Right cardiac atrium (tissue), 5 donors: ENCODE measurements at regions not wholly inside any gene's neighbourhood (a gene's known extent, or its start where the extent isn't known, plus 50 kb on each side); places are given as distances from the start of the nearest gene placed in this dataset.
"Not testable (repeated sequence)": the region's sequence is repeated elsewhere in the genome, so short reads cannot be mapped to it uniquely, and the experiment has no call there.

Experiments used
- ATAC-seq, 2 donors: fragments of 200-7000 bp; cut with Tn5 transposase; one replicate each; pipeline versions ENCODE4 v1.8.0 to v1.9.1; 2020; ENCODE audit warnings: moderate library complexity in 2 of 2, mild to moderate bottlenecking in 1 of 2
- DNase-seq, 3 donors: peaks; one replicate each; pipeline ENCODE4 v3.0.0-alpha.2; 2020
- H3K27ac ChIP-seq: one replicate; pipeline ENCODE4 v1.5.1; 2013; ENCODE audit warnings: mild to moderate bottlenecking, low read length, control low read depth, moderate library complexity
- H3K27me3 ChIP-seq: one replicate; pipeline ENCODE4 v1.6.1; 2013; ENCODE audit not compliant: control insufficient read depth, insufficient read depth
- H3K4me1 ChIP-seq: one replicate; pipeline ENCODE4 v1.6.1; 2013; ENCODE audit warnings: low read length; ENCODE audit not compliant: control insufficient read depth, insufficient read depth
- H3K4me3 ChIP-seq: one replicate; pipeline ENCODE4 v1.5.1; 2013; ENCODE audit warnings: low read length, control low read depth
- H3K9me3 ChIP-seq: one replicate; pipeline ENCODE4 v1.6.1; 2013; ENCODE audit warnings: low read length; ENCODE audit not compliant: control insufficient read depth
- WGBS: extraction: QIAGEN DNeasy Blood & Tissue Kit; methylation state at CpG from one replicate; pipeline ENCODE4 v1.1.7; 2013; 5-methylcytosine and 5-hydroxymethylcytosine counted together
- intact Hi-C, 4 donors: fragments of 100-400 bp; cut with DNase I; formaldehyde crosslinking; loops; one replicate each; pipeline versions ENCODE4 v1.11.0 to v1.14.0; 2022 to 2023
- donor health status: healthy with polysubstance abuse.
- donor health status: DM: no; HTN: yes; CAD: no.
- donor health status: DM: no; HTN: no; CAD: no.
- donor health status: DM: no; HTN: yes; CAD: no; lungs with severe emphysema.
- donor health status: DM: yes; HTN: yes; CAD: no.

DNA sequence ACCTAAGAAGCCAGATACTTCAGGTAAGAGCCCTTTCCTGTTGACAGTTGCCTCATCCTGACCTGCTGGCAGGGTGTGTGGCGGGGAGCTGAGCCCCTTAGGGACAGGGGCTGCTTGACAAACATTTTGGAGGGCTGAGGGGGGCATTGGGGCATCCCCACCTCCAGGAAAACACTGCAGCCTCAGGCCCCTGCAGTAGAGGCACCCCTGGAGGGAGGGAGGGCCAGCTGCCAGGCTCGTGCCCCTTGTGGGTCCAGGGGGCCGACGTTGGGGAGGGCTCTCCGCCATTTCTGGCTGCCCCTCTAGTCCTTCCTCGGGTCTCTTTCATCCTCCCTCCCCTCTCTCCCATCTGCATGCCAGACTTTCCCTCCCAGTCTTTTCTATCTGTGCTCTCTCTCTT lies 177.3 kb downstream of the RPS24 start:
- no peaks in the 10 kb centered on the region for H3K27me3 ChIP-seq
- 92% methylated on average over 6 of the region's 6 CpGs for WGBS
- no peak overlapping the region for H3K27ac ChIP-seq
- no peak for DNase-seq
- no peak overlapping the region for H3K4me3 ChIP-seq
- no peaks in the 10 kb centered on the region for H3K9me3 ChIP-seq
- intact Hi-C loops = loop anchor here in 2 of 4 donors (10.0 kb wide), 2 partner anchors 94 to 984 kb away; no protein-coding TSS in a partner anchor
- no peak for ATAC-seq
- peaks cover 11% of the 10 kb centered on the region for H3K4me1 ChIP-seq

DNA sequence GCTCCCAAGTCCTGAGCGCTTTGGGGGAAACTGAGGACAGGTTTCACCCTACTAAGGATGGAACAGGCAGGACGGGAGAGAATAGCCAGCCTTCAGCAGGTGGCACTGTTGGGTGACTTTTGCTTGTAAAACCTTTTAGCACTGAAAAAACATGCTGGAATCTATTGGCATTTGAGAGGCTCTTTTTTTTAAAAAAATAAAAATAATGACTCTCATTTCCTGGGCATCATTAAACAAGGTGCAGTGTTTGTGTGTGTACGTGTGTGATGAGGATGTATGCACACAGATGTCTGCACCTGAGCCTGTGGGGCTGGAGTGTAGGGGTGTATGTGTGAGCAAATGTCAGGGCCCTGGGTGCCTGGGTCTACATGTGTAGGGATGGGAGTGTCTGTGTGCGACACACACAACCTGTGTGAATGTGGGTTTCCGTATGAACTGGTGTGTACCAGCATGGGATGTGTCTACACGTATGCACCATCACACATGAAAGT lies 177.9 kb downstream of the RPS24 start:
- no peaks in the 10 kb centered on the region for H3K27me3 ChIP-seq
- 59% methylated on average over 6 of the region's 6 CpGs for WGBS
- intact Hi-C loops = loop anchor here in 2 of 4 donors (10.0 kb wide), 2 partner anchors 93 to 983 kb away; no protein-coding TSS in a partner anchor
- H3K9me3 ChIP-seq = no peaks in the 10 kb centered on the region
- DNase-seq = peak in 2 of 3 donors; percentile 34 to 71
- peaks cover 12% of the 10 kb centered on the region for H3K4me1 ChIP-seq
- peak overlapping the region; percentile 31 for H3K27ac ChIP-seq
- no peak overlapping the region for H3K4me3 ChIP-seq
- no peak for ATAC-seq

DNA sequence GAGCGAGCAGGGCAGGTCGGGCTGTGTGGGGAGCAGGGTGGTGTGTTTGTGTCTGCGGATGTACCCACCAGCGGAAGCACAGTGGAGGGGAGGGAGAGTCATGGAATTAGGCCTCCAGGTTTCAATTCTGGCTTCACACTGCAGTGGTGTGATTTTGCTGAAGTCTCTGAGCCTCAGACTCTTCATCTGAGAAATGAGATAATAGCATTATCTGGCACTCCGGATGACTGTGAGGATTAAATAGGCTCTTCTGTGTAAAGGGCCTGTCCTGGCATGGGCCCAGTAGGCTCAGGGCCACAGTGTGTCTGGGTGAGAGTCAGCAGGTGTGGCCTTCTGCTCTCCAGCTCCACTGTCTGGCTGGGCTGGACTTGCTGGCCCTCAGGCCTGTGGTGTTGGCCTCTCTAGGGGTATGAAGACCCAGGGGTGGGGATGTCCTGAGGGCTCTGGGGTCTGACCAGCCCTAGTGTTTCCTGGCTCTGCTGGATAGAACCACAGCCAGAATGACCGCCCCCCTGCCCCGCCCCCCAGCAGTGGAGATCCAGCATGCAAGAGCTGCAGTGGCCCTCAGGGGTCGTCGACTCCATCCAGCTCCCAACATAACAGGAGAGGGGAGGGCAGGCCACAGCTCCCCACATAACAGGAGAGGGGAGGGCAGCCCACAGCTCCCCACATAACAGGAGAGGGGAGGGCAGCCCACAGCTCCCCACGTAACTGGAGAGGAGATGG lies 178.6 kb downstream of the RPS24 start:
- Histone ChIP-seq H3K27me3 (no peaks in the 10 kb centered on the region), H3K4me3 (no peak overlapping the region), H3K4me1 (peaks cover 12% of the 10 kb centered on the region), H3K27ac (peak overlapping the region; percentile 31), H3K9me3 (no peaks in the 10 kb centered on the region)
- DNase-seq (peak; percentile 46 to 80 (median 78)), ATAC-seq (peak; percentile 56 to 64)
- WGBS = 64% methylated on average over 10 of the region's 10 CpGs
- intact Hi-C loops = loop anchor here in 2 of 4 donors (10.0 kb wide), 2 partner anchors 93 to 983 kb away; no protein-coding TSS in a partner anchor

DNA sequence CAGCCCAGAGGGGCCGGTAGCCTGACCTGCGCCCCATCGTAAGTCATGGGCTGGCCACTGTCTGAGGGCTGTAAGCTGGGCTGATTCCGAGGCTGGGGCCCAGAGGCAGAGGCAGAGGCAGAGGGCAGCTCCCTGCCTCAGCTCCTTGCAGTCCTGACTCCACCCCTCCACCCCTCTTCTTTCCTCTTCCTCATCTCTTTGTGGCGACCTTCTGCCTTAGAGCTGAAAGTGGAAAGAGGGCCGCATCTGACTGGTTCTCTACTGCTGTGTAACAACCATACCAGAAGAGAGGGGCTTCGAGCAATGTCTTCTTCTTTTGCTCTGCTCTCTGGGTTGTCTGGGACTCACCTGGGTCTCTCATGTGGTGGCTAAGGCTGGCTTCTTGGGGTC lies 179.1 kb downstream of the RPS24 start:
- Histone ChIP-seq H3K9me3 (no peaks in the 10 kb centered on the region), H3K4me3 (no peak overlapping the region), H3K4me1 (peaks cover 12% of the 10 kb centered on the region), H3K27me3 (no peaks in the 10 kb centered on the region), H3K27ac (no peak overlapping the region)
- ATAC-seq (no peak), DNase-seq (no peak)
- 86% methylated on average over 7 of the region's 7 CpGs for WGBS
- intact Hi-C loops = loop anchor here in 2 of 4 donors (10.0 kb wide), 2 partner anchors 92 to 982 kb away; no protein-coding TSS in a partner anchor

DNA sequence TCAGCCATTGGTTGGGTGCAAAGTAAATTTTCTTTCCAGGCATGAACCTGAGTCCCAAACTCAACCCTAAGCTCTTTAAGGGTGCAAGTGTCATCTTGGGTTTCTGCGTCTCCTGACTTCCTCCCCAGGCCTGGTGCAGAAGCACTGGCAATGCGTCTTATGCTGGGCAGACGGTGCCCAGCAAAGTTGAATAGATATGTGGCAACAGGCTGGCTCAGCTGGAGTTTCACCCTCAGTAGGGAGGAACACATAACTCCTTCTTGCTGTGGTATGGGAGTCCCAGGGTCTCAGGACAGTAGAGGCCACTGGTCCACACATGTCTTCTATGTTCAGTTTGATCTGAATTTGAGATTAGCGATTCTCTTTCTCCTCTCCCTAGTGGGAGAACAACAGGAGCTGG lies 181.3 kb downstream of the RPS24 start:
- peaks cover 12% of the 10 kb centered on the region for H3K4me1 ChIP-seq
- no peaks in the 10 kb centered on the region for H3K27me3 ChIP-seq
- 63% methylated on average over 4 of the region's 4 CpGs for WGBS
- ATAC-seq (no peak), DNase-seq (no peak)
- peak overlapping the region; percentile 11 for H3K27ac ChIP-seq
- H3K4me3 ChIP-seq = no peak overlapping the region
- no peaks in the 10 kb centered on the region for H3K9me3 ChIP-seq
- intact Hi-C loops = loop anchor here in 2 of 4 donors (10.0 kb wide), 2 partner anchors 90 to 980 kb away; no protein-coding TSS in a partner anchor

DNA sequence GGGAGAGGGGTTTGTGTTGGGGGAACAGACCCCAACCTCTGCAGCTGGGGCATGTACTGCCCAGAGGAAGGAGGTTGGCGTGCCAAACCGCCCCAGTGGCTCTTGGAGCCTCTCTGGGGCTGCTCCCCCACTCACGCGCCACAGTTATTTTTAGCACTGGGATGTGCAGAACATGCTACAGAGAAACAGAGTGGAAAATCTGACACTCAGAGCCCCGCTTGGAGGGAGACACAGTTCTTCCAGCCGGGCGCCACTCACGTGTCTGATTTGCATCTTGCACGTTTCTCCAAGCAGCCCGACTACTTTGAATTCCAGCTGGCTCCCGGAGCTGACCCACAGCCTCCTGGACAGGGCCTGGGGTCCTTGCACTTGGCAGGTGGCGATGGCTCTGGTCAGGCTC lies 182.0 kb downstream of the RPS24 start:
- WGBS = 5% methylated on average over 12 of the region's 12 CpGs
- Histone ChIP-seq H3K27me3 (no peaks in the 10 kb centered on the region), H3K4me1 (peaks cover 12% of the 10 kb centered on the region), H3K4me3 (no peak overlapping the region), H3K9me3 (no peaks in the 10 kb centered on the region), H3K27ac (peak overlapping the region; percentile 62)
- intact Hi-C loops = loop anchor here in 2 of 4 donors (10.0 kb wide), 2 partner anchors 89 to 979 kb away; no protein-coding TSS in a partner anchor
- DNase-seq (peak; percentile 81 to 91 (median 89)), ATAC-seq (peak; percentile 83 to 84)

DNA sequence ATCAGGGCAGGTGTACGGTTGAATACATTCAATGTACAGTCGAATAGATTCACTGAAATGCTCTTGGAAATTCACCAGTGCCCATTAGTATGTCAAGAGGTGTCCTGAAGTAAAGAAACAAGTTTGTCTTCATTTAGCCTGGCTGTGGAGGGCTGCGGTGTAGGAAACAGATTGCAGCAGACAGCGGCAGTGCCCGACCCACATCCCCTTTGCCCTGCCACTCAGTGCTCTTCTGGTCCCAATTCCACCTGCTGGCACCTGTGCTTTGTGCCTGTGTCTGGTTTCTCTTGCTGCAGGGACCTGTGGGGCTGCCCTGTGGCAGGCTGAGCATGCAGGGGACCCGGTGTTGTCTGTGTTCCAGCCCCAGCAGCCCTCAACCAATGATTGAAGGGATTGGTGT lies 183.7 kb downstream of the RPS24 start:
- Histone ChIP-seq H3K9me3 (no peaks in the 10 kb centered on the region), H3K27ac (no peak overlapping the region), H3K4me3 (no peak overlapping the region), H3K27me3 (no peaks in the 10 kb centered on the region), H3K4me1 (peaks cover 12% of the 10 kb centered on the region)
- no peak for ATAC-seq
- intact Hi-C loops = loop anchor here in 2 of 4 donors (10.0 kb wide), 2 partner anchors 87 to 977 kb away; no protein-coding TSS in a partner anchor
- 62% methylated on average over 6 of the region's 6 CpGs for WGBS
- no peak for DNase-seq

DNA sequence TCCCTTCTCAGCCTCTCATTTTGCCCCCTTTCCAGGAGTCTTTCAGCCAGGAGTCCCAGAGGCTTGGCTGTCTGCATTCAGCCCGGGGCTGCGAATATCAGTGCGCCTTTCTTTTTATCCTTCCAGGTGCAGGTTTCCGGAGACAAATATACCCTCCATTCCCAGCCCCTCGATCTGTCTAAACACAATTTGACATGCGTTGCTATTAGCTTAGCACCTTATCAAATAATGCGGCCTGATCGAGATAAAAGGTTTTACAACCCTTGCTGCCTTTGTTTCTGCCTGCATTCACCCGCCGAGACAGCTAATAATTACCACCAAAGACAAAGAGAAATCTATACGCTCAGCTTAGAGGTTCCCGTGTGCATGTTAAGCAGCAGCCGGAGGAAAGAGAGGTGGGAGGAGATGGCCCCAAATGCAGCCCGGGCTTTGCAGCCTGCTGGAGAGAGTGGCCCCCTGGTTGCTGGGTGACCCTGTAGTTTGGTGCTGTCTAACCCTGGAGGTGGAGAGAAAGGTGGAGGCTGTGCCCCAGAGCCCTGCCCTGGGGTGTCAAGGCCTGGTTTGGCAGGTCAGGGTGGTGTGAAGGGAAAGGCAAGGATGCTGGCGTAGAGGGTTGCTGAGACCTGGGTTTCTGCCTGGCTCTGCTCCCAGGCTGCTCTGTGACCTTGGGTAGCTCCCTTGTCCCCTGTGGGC lies 185.3 kb downstream of the RPS24 start:
- Histone ChIP-seq H3K27ac (no peak overlapping the region), H3K27me3 (no peaks in the 10 kb centered on the region), H3K4me3 (no peak overlapping the region), H3K4me1 (peaks cover 12% of the 10 kb centered on the region), H3K9me3 (no peaks in the 10 kb centered on the region)
- intact Hi-C loops = loop anchor here in 2 of 4 donors (10.0 kb wide), 2 partner anchors 86 to 976 kb away; no protein-coding TSS in a partner anchor
- DNase-seq (no peak), ATAC-seq (no peak)
- WGBS = 80% methylated on average over 15 of the region's 15 CpGs

DNA sequence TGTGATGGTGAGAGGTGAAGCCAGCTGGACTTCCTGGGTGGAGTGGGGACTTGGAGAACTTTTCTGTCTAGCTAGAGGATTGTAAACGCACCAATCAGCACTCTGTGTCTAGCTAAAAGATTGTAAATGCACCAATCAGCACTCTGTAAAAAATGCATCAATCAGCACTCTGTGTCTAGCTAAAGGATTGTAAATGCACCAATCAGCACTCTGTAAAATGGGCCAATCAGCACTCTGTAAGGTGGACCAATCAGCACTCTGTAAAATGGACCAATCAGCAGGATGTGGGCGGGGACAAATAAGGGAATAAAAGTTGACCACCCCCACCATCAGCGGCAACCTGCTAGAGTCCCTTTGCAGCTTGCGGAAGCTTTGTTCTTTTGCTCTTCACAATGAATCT lies 185.9 kb downstream of the RPS24 start:
- not testable (repeated sequence) for H3K27ac ChIP-seq, H3K27me3 ChIP-seq, H3K4me3 ChIP-seq, H3K9me3 ChIP-seq, DNase-seq, ATAC-seq
- WGBS = 90% methylated on average over 4 of the region's 4 CpGs
- peaks cover 12% of the 10 kb centered on the region for H3K4me1 ChIP-seq
- intact Hi-C loops = loop anchor here in 2 of 4 donors (10.0 kb wide), 2 partner anchors 85 to 975 kb away; no protein-coding TSS in a partner anchor

DNA sequence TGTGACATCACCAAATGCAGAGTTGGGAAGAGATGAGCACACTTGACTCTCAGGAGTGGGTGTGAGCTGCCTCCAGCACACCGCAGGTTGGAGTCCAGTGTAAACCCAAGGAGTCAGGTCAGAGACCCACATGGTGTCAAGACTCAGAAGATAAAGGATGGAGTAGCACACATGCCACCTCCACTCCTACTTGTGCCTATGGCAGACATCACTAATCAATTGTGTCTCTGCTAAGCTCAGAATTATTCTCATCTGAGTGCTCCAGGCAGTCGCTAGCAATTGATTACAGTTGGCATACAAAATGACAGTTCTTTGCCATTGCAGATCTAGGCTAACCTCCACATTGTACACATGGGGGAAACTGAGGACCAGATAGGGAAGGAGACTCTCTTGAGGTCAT lies 187.1 kb downstream of the RPS24 start:
- no peak for DNase-seq
- Histone ChIP-seq H3K27me3 (no peaks in the 10 kb centered on the region), H3K9me3 (no peaks in the 10 kb centered on the region), H3K27ac (no peak overlapping the region), H3K4me3 (no peak overlapping the region), H3K4me1 (peaks cover 3% of the 10 kb centered on the region)
- 94% methylated on average over 2 of the region's 2 CpGs for WGBS
- intact Hi-C loops = loop anchor here in 1 of 4 donors (10.0 kb wide), 1 partner anchor 424 kb away; no protein-coding TSS in a partner anchor
- ATAC-seq = no peak
